Islet precursor cell (in vitro differentiated cells): ENCODE measurements at regions not wholly inside any gene's neighbourhood (a gene's known extent, or its start where the extent isn't known, plus 50 kb on each side); places are given as distances from the start of the nearest gene placed in this dataset.

Experiments
- DNase-seq: peaks from one replicate; pipeline ENCODE4 v3.0.0-alpha.2; 2018

- no peak for DNase-seq
These were observed 903.6 kb downstream of the RPA4 start for GRCh38 chrX:97787311-97787710.

DNA sequence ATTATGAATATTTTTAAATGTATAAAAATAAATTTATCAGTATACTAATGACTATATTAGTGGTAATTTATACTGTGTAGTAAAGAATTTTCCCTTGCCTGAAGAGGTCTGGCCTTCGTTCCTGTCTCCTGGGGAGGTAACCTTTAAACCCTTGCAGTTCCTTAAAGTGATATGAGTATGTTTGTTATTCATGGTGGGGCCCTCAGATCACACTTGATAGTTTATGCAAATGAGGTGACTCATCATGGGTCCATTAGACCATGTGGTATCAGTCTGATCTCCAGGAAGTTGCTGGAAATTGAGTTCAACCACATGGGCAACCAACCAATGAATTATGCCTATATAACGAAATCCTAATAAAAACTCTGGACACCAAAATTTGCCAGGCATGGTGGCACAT, 904.1 kb downstream of the RPA4 start:
- DNase-seq, result no peak

- no peak for DNase-seq
These were observed 907.1 kb downstream of the RPA4 start for GRCh38 chrX:97790850-97791249.

- peak; percentile 90 for DNase-seq
These were observed 913.4 kb downstream of the RPA4 start for GRCh38 chrX:97797076-97797475.

- no peak for DNase-seq
These were observed 922.5 kb downstream of the RPA4 start for GRCh38 chrX:97806238-97806637.

- no peak for DNase-seq
These were observed 923.2 kb downstream of the RPA4 start for GRCh38 chrX:97806946-97807345.

- DNase-seq, result no peak
These were observed 936.5 kb downstream of the RPA4 start for GRCh38 chrX:97820170-97820569.

- DNase-seq, result no peak
These were observed 944.8 kb downstream of the RPA4 start for GRCh38 chrX:97828471-97828870.

DNA sequence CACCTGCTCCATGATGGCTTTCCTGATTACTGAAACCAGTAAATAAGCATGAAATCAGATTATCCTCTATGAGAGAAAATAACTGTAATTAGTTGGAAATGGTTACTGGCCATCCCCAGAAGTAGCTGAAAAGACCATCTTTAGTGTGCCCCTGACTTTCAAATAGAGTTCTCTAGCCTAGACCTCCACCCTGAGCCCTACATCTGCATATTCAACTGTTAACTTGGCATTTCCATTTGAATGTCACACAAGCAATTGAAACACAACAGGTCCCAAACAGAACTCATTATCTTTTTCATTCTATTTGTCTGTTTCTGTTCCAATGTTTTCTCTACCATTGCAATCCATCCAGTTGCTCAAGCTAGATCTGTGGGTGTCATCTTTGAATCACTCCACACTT, 952.3 kb downstream of the RPA4 start:
- no peak for DNase-seq

GRCh38 chrX:97841544-97842179, 958.0 kb downstream of the RPA4 start:
- DNase-seq, result no peak

DNA sequence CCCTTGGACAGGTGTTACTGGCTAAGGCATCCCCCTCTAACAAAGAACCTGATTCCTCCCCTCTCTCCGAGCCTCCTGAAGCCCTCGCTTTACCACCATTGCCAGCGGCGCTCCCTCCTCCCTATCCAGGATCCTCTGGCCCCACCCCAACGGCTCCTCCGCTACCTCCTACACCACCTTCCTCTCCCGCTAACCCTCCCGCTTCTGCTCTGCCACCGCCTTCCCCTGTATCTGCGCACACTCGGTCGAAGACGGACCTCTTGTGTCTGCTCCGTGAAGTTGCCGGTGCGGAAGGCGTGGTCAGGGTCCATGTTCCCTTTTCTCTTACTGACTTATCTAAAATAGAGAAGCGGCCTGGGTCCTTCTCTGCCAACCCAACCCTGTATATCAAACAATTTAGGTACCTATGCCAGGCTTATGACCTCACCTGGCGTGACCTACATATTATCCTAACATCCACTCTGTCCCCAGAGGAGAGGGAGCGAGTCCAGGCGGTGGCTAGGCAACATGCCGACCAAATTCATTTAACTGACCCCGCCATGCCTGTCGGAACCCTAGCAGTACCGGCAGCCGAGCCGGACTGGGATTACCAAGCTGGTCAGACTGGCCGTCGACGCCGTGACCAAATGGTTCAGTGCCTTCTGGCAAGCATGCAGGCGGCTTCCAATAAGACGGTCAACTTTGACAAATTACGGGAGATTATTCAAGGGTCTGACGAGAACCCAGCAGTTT, 958.9 kb downstream of the RPA4 start:
- no peak for DNase-seq

GRCh38 chrX:97843200-97843811, 959.6 kb downstream of the RPA4 start:
- no peak for DNase-seq

GRCh38 chrX:97844161-97844560, 960.5 kb downstream of the RPA4 start:
- no peak for DNase-seq

GRCh38 chrX:97844943-97845342, 961.2 kb downstream of the RPA4 start:
- no peak for DNase-seq

GRCh38 chrX:97845451-97845850, 961.7 kb downstream of the RPA4 start:
- no peak for DNase-seq

- DNase-seq, result no peak
These were observed 962.5 kb downstream of the RPA4 start for GRCh38 chrX:97846228-97846627.

GRCh38 chrX:97846718-97847237, 963.1 kb downstream of the RPA4 start:
- DNase-seq, result no peak

DNA sequence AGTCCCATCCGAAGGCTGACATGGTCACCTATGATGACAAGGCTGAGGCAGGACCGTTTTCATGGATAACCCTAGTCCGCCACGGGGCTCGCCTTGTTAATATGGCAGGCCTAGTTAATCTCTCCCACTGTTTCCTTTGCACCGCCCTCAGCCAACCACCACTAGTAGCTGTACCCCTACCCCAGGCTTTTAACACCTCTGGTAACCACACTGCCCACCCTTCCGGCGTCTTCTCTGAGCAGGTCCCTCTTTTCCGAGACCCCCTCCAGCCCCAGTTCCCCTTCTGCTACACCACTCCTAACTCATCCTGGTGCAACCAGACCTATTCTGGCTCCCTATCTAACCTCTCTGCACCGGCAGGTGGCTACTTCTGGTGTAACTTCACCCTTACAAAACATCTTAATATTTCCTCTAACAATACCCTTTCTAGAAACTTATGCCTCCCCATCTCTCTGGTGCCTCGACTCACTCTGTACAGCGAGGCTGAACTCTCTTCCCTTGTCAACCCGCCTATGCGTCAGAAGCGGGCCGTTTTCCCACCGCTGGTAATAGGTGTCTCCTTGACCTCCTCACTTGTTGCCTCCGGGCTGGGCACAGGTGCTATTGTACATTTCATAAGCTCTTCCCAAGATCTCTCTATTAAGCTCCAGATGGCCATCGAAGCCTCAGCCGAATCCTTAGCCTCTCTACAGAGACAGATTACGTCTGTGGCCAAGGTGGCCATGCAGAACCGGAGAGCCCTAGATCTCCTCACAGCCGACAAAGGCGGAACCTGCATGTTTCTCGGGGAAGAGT, 964.4 kb downstream of the RPA4 start:
- DNase-seq, result no peak

DNA sequence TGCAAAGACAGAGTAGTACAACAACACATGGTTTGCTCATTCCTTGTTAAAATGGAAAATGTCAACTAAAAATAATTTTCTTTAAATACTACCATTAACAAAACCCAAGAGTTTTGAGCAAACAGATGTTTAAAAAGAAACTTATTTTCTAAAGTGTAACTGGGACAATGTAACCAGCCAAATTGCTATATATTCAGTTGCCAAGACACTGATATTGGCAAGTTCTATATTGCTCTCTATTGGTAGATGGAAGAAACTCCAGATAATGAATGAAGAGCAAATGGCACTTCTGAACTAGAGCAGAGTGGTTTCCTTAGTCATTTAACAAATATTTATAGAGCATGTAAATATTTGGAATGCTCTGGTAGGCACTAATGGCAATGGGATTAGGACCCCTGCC, 966.2 kb downstream of the RPA4 start:
- DNase-seq, result no peak

GRCh38 chrX:97850911-97851310, 967.2 kb downstream of the RPA4 start:
- DNase-seq, result no peak

- no peak for DNase-seq
These were observed 970.4 kb downstream of the RPA4 start for GRCh38 chrX:97854086-97854485.

- DNase-seq, result no peak
These were observed 974.9 kb downstream of the RPA4 start for GRCh38 chrX:97858592-97858991.

DNA sequence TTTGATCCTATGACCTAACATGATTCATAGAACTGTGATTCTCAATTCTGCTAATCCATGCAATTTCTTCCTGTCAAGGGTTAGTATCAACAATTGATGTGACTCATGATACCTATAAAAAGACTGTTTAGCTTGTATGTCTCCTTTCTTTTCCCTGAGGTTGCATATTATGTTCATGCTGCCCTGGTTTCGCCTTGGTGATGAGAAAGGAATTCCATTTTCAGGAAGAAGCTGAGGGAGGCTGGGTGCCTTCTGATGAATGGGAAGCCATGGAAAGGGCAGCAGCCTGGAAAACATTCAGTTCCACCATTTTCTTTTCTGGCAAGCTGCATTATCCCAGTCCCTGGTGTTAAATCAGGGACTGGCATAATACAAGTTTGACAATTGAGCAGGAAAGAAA, 976.5 kb downstream of the RPA4 start:
- no peak for DNase-seq
